NCI-H187 treated with DMSO at 0.1 percent for 48 hours (cell line): ENCODE measurements at regions not wholly inside any gene's neighbourhood (a gene's known extent, or its start where the extent isn't known, plus 50 kb on each side); places are given as distances from the start of the nearest gene placed in this dataset.
A peak's percentile ranks its signal among the peaks of the same experiment; 100 is the strongest.
"Not testable (repeated sequence)": the region's sequence is repeated elsewhere in the genome, so short reads cannot be mapped to it uniquely, and the experiment has no call there.

Source experiments
- DNase-seq: peaks from one replicate; lab custom pipeline; 2025; lab: John Stamatoyannopoulos, UW

DNA sequence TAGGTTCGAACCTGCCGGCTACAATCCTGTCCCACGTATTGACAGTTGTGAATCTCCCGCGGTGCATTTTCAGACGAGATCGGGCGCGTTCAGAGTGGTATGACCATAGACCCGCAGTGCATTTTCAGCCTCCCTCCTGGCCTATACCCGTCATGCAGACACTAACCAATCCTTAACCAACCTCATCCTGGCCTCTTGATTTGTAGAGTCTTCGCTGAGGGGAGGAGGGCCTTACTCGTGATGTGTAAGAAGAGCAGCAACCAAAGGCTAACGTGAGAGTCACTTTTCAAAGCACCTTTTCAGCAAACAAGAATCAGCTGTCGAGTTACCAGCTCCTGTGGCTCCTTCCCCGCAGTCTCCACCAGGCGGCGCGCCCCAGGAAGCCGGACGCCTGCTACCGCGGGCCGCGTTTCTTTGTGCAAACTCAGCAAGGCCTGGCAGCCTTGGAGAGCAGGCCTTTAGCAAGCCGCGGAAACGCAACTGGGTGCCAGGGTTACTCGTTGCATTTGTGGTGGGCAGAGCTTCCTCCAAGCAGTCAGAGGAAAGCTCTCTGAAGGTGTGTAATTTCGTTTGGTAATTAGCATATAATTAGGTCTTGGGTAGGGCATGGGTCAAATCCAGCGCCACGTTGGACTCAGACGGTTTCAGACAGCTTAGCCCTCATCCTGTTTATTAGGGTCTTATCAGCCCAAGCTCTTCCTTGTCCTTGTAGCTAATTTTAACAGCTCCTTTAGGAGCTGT, 139.8 kb downstream of the OR2B2 start:
- peak; percentile 23 for DNase-seq

DNA sequence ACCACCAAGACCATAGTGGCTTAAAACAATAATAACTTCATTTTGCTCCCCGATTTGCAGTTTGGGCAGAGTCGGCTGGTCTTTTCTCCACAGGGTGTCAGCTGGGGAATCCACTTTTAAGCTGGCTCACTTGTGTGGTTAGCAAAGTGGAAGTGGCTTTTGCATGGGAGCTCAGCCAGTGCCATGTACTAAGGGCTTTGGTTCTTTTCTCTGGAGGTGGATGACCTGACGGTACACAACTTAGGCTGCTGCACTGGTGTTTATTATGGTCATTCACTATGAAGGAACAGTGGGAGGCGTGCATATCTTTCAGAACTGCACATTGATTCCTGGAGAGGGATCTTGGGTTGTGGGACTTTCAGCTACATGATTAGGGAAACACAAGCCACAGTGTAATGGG, 141.0 kb downstream of the OR2B2 start:
- no peak for DNase-seq

DNA sequence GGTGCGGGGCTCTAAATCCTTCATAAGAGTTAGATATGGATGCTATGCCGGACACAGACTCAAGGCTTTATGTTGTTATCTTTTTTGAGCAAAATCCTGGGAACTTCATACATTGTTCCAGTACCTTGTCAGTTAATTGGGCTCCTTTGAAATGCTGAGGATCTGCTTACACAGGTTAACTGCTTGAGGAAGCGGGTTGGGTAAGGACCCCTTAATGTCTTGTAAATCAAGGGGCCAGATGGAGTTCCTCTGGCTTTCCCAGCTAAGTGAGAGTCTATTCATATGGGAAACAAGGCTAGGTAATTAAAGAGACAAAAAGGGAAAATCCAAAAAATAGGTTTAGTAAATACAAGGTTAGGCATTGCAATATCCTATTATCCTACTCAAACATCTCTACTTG, 141.5 kb downstream of the OR2B2 start:
- no peak for DNase-seq

DNA sequence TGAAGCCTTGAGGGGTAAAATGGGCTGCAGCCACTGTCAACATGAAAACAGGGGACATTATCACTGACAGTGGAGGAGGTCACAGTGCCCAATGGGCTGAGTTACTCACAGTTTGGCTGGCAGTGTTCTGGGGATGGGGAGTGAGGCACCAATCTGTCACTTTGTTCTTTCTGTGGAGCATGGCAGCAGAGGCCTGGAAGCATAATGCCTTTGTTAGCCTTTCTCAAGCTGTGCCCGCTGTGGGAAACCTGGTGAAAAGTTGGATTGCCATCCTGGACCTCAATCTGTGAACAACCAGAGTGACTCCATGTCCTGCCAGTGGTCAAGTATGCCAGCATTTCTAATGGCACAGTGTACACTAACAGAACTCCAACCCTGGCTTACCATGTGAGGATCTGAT, 143.6 kb downstream of the OR2B2 start:
- DNase-seq, result no peak

DNA sequence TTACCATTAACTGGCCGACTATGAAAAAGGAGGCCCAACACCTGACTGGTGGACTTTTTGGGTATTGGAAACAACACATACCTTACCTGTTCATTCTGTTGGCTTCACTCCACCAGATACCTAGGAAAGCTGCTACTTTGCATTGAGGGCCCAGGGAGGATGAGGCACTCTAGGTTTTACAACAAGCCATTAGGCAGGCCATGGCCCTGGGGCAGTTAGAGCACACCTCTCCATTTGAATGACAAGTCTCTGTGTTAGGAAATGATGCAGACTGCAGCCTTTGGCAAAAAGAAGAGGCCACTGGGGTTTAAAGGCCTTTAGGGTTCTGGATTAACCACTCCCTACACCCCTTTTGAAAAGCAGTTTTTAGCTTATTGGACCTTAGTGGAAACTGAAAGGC, 144.3 kb downstream of the OR2B2 start:
- no peak for DNase-seq

DNA sequence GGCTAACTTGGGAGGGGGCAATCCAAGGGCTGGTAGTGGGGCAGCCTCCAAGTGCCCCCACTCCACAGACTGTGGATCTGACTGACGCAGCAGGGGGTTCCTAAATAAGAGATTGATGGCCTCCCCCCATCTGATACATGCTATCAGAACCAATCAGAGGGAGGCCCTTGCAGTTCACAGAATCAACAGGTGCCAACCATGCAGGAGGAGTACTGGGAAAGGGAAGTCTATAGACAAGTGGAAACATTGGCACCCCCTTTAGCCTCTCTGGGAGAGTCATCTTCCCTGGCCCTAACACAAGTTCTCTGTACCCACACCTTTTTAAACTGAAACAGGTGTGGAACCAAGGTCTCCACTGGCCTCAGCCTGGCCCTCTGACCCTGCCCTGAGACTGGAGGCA, 145.8 kb downstream of the OR2B2 start:
- no peak for DNase-seq

DNA sequence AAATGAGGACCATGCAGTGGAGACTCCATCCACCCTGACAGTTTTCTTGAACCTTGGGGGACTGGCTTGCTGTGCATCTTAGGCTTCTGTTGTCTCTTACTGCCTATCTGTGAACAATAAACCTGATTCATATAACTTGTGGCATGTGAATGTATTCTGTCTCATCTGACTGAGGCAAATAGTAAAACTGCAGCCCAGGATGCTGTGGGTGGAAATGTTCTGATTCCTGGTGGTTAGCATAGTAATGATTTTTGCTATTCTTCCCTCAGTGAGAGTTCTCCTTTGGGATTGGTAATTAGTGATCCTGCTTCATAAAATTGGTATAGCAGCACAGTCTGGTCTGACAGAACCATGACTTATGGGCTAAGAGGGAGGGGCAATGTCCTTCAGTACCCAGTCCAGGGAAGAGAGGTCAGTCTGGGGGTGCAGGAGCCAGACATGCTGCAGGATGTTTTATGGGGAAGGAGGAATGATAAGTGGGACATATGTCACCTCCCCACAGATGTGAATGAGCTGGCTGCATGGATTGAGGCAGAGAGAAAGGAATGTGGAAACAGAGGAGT, 147.1 kb downstream of the OR2B2 start:
- no peak for DNase-seq

DNA sequence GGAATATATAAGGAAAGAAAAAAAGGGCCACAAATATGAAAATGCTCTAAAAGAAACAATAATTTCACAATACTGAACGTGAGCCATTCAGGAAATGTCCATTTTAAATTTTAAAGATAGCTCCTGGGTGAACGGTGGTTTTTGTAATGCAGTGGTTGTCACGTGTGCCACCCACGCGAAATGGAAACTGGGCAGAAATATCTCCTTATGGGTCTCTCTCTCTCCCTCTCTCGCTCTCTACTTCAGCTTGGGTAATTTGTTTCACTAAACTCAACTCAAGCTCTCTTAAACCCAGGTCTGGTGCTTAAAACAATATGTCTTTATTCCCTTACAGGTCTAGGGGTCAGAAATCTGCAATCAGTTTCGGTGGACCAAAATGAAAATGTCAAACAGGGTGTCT, 150.8 kb downstream of the OR2B2 start:
- DNase-seq, result no peak

DNA sequence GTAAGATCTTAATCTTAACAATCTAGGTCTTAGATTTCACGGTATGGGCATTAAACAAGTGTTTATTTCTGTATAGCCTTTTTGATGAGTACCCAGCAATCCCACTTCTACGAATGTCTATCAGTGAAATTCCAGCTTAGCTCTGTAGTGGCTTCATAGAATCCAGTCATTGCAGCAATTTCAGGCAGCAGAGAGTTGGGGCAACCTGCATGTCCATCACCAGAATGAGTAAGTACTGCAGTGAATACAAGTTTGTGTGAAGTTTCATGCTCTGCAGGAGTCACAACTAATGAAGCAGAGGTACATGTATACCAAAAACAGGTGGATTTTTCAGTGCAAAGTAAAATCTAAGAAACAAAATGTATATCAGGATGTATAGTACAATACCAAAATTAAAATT, 151.7 kb downstream of the OR2B2 start:
- no peak for DNase-seq

DNA sequence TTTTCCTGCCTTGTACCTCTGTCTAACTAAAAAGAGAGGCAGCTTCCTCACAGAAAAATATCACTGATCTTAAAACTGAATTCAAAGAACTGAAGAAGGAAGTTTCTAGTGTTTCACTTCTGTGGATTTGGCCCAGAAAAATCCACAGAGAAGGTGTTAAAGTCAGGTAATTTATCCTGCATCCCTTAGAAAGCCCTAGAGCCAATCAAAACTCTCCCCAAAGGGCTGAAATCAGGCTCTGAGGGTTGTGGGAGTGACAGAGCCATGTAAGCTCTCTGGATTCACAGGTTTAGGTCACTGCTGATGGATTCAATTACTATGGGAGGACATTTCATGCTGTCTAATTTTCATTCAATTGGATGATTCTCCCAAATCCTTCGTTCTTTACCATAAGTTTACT, 152.3 kb downstream of the OR2B2 start:
- DNase-seq, result no peak

DNA sequence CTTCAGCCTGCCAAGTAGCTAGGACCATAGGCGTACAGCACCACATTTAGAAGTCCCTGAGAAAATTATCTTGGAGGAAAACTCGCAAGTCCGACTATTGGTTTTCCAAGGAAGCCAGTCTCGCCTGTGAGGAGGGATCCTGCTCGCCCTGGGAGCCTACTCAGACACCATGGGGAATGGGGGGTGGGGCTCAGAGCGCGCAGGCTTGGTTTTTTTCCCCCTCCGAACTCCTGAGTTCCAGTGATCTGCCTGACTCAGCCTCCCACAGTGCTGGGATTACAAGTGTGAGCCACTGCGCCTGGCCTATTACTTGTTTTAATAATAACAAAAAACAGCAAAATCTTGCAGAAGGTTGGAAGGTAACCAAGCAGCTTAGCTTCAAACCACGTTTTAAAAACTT, 153.7 kb downstream of the OR2B2 start:
- no peak for DNase-seq

DNA sequence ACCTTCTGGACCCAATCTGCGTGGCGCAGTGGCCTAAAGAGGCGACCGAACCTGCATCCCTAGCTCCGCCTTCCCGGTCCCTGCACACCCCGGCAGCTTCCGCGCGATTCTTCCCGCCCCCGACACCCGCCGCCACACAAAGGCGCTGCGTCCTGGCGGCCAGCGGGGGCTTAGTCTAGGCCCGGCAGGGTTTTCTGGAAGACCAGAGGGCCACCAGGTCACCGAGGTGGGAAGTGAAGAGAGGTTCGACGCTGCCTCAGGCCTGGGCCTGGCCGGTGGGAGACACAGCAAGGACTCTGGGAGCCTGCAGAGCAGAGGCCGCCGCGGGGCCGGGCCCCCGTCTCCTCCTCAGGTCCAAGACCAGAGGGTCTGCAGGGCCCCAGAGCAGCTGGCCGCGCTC, 154.9 kb downstream of the OR2B2 start:
- DNase-seq, result no peak

DNA sequence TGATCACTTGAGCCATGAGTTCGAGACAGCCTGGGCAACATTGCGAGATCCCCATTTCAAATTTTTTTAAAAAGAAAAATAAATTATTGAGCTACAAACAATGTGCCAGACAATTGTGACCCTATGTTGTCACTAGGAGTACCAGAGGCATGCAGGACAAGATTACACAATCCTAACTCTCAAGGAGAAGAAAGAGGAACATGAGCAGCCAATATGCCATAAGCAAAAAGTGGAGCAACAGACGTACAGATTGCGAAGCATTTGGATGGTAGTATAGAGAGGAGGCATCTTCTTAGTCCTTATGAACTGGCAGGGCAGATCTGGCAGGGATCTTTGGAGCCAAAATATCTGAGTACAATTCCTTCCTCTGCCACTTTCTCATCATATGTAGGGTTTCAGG, 156.4 kb downstream of the OR2B2 start:
- DNase-seq, result no peak

DNA sequence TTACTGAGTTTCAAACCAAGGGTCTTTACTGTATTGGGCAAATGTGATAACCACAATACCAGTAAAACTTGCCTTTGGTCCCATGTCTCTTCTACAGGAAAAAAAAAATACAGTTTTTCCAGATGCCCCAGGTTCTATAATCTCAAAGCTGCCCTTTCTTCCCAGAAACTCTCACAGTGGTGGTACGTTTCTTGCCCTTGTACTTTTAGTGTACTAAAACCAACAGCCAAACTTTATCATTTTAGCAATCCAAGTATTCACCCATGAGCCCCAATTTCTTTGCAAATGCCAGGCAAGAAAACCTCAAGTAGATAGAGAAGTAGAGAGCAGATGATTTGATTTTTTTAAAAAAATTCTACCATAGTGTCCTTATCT, 157.8 kb downstream of the OR2B2 start:
- no peak for DNase-seq

DNA sequence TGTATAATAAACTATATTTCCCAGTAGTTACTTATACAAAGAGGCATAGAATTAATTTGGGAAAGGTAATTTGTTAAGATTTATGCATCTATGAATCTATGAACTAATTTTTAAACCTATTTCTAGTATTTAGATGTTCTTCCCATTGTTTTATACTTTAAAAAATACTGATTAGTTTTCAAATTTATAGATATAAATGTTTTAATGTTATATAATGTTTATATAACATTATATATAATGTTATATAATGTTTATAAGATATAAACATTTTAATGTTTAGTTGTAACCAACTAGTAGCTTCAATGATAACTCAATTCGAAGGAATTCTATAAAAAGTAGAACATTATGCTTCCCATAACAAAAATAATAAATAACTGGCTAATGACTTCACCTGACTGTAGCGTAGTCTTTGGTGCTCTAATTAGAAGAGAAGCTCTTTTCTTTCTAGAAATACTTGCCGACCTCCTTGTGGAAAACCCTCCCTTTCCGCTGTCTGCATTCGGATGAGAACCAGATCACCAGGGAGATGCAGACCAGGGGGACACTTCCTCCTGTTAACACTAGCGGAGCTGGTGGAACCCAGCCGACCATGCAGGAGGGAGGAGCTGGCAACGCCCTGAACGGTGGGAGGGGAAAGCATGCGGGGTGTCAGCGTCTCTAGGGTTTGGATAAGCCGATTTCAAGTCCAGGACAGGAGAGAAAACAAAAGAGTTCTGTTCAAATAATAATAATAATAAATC, 158.4 kb downstream of the OR2B2 start:
- no peak for DNase-seq

DNA sequence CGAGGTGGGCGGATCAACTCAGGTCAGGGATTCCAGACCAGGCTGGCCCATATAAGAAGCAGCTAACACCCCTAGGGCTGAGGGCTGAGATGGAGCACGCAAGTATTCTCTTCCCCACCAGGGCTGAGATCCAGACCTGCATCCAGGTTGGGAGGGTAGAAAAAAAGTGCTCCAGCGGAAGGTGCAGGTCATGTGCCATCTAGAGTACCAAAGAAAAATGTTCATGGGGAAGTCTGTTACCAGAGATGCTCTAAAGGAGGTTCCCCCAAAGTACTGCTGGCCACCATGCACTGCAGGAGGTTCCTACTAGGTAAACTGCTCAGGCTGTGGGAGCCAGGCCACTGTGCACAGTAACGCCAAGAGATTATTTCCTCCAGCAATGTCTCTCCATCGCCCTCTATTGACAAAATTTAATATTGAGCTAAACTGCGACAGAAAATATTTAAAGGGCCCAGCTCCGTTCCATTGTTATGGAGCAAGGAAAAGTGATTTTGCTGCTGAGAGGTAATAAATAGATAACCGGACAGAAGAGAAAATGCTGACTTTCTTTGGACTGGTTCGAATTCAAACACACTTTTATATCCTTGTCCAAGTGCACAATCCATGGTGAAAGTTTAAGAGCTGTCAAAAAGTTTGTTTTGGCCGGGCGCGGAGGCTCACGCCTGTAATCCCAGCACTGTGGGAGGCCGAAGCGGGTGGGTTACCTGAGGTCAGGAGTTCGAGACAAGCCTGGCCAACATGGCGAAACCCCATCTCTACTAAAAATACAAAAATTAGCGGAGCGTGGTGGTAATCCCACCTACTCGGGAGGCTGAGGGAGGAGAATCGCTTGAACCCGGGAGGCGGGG, 159.9 kb downstream of the OR2B2 start:
- DNase-seq, result peak; percentile 52

DNA sequence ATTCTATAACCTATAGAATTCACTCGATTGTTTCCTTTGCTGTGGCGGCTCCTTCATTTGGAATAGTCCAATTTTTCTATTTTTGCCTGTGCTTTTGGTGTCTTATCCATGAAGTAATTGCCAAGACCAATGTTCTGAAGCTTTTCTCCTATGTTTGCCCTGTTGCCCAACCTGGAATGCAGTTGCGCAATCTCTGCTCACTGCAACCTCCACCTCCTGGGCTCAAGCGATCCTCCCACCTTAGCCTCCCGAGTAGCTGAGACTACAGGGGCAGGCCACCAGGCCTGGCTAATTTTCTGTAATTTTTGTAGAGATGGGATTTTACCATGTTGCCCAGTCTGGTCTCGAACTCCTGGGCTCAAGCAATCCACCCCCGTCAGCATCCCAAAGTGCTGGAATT, 163.5 kb downstream of the OR2B2 start:
- no peak for DNase-seq

DNA sequence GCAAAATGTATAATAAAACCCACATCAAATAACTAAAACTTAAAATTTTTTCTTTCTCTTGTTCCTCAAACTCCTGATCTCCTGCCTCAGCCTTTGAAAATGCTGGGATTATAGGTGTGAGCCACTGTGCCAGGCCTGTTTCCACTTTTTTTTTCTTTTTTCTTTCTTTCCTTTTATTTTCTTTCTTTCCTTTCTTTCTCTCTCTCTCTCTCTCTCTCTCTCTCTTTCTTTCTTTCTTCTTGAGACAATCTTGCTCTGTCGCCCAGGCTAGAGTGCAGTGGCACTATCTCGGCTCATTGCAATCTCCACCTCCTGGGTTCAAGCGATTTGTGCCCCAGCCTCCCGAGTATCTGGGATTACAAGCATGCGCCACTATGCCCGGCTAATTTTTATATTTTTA, 164.6 kb downstream of the OR2B2 start:
- no peak for DNase-seq

DNA sequence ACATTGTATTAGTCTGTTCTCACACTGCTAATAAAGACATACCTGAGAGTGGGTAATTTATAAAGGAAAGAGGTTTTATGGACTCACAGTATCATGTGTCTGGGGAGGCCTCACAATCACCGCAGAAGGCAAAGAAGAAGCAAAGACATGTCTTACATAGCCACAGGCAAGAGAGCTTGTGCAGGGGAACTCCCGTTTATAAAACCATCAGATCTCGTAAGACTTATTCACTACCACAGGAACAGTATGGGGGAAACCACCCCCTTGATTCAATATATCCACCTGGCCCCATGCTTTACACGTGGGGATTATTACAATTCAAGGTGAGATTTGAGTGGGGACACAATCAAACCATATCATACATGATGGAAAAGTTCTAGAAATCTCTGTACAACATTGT, 165.3 kb downstream of the OR2B2 start:
- not testable (repeated sequence) for DNase-seq

DNA sequence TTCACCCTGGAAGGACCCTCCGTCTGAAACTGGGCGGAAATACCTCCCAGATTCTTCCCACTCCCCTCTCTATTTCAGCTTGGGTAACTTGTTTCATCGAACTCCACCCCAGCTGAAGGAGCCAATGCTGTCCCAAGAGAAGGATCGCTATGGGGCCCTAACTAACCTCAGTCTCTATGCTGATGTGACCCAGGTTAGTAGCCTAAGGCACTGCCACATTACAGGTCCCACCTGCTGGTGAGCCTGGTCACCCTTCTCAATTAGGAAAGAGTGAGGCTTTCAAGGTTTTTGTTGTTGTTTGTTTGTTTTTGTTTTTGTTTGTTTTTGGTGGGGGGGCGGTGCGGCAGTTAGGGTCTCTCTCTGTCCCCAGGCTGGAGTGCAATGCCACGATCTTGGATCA, 168.4 kb downstream of the OR2B2 start:
- no peak for DNase-seq

DNA sequence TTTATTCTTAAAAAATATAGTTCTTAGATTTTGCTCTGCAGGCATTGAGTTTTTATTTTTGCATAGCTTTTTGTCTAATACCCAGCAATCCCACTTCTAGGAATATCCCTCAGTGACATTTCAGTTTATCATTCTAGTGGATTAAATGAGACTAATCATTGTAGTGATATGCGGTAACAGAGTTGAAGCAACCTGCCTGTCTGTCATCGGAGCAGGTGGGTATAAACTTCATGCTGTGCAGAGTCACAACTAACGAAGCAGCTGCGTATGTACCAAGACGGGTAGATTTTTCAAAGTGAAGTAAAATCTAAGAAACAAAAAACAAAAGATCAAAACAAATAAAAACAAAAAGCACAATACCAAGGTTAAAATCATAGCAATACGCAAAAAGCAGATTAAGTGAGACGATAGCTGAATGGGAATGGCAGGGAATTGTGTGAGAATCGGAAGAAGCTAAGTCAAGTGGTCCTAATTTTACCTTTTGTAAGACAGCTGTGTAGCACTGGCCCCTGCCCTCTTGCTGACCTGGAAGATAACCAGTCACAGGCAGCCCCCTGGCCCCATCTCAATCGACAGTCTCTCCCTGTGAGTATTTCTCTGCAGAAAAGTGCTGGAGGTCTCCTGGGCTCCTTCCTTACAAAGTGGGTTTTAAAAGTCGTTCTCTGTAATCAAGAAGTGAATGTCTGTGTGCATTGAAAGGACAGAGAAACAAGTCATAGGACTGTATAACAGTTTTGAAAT, 169.2 kb downstream of the OR2B2 start:
- no peak for DNase-seq

DNA sequence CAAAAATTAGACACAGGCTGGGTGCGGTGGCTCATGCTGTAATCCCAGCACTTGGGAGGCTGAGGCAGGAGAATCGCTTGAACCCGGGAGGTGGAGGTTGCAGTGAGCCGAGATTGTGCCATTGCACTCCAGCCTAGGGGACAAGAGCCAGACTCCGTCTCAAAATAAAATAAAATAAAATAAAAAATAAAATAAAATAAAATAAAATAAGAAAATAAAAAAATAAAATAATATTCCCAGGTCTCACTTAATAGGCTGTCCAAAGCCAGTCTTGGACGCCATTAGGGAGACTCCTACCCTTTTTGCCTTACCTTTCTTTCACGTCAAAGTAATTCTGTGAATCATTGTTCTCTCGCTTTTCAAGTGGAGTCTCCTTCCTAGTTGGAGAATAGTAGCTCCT, 172.3 kb downstream of the OR2B2 start:
- not testable (repeated sequence) for DNase-seq
